ENCODE measurements at regions not wholly inside any gene's neighbourhood (a gene's known extent, or its start where the extent isn't known, plus 50 kb on each side); places are given as distances from the start of the nearest gene placed in this dataset.
"Not testable (repeated sequence)": the region's sequence is repeated elsewhere in the genome, so short reads cannot be mapped to it uniquely, and the experiment has no call there.

DNA sequence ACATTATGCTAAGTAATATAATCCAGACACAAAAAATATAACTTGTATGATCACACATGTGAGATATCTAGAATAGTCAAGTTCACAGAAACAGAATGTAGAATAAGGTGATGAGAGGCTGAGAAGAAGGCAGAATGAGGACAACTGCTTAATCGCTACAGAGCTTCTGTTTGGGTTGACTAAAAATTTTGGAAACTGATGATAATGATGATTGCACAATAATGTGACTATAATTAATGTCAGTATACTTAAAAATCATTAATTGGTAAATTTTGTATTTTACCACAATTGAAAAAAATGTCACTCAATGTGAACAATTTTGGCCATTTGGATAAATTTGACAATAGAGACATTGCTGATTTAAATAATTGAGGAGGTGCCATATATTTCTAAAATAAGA, 1374.4 kb upstream of the CDH8 start:
- no peak for TF ChIP-seq CTCF (IDR thresholded peaks at IDR 0.05; ENCODE audit: borderline replicate concordance, insufficient read depth, low read depth, low read length)
- no peak overlapping the region for H3K4me3 ChIP-seq (ENCODE audit: low read depth, low read length)

GRCh38 chr16:63403792-63404191, 1367.6 kb upstream of the CDH8 start:
- no peak overlapping the region for H3K4me3 ChIP-seq (ENCODE audit: low read depth, low read length)
- TF ChIP-seq CTCF (IDR thresholded peaks at IDR 0.05; ENCODE audit: borderline replicate concordance, insufficient read depth, low read depth, low read length): no peak

DNA sequence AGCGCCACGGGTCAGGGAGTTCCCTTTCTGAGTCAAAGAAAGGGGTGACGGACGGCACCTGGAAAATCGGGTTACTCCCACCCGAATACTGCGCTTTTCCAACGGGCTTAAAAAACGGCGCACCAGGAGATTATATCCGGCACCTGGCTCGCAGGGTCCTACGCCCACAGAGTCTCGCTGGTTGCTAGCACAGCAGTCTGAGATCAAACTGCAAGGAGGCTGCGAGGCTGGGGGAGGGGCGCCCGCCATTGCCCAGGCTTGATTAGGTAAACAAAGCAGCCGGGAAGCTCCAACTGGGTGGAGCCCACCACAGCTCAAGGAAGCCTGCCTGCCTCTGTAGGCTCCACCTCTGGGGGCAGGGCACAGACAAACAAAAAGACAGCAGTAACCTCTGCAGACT, 1352.0 kb upstream of the CDH8 start:
- H3K4me3 ChIP-seq (ENCODE audit: low read depth, low read length): not testable (repeated sequence)

GRCh38 chr16:63385714-63386432, 1349.6 kb upstream of the CDH8 start:
- no peak overlapping the region for H3K4me3 ChIP-seq (ENCODE audit: low read depth, low read length)
- no peak for TF ChIP-seq CTCF (IDR thresholded peaks at IDR 0.05; ENCODE audit: borderline replicate concordance, insufficient read depth, low read depth, low read length)

DNA sequence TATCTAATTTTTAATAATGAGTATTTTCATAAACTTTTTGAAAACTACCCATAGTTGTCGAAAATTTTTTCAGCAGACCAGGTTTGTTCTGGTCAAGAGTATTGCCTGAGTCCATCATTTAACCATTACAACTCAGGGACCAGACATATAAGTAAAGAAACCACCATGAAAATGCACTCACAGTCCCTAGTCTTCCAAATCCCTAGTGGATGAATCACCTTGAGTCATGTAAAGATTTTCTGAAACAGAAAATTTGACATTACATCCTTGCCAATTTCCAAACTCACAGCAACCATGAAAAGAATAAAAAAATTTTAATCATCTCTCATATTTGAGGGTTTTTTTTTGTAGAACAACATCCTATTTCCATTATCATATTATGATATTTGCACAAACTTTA, 1337.5 kb upstream of the CDH8 start:
- TF ChIP-seq CTCF (IDR thresholded peaks at IDR 0.05; ENCODE audit: borderline replicate concordance, insufficient read depth, low read depth, low read length): no peak
- no peak overlapping the region for H3K4me3 ChIP-seq (ENCODE audit: low read depth, low read length)

GRCh38 chr16:63372815-63373214, 1336.6 kb upstream of the CDH8 start:
- no peak for TF ChIP-seq CTCF (IDR thresholded peaks at IDR 0.05; ENCODE audit: borderline replicate concordance, insufficient read depth, low read depth, low read length)
- H3K4me3 ChIP-seq (ENCODE audit: low read depth, low read length): no peak overlapping the region

DNA sequence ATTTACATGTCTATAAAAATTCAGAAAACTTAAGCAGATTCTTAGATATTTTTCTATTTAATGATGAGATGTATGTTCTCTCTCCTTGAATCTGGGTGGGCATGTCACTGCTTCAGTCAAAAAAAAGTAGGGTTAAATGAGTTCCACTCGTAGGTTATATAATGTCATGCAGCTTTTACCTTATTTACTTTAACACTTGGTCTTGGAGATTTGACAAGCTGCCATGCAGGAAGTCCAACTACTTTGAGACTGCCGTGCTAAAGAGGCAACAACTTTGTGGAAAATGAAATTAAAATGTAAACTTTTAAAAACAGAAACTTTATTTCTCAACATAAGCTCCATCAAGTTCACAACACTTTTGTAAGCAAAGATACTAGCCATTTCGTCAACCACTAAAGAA, 1336.0 kb upstream of the CDH8 start:
- H3K4me3 ChIP-seq (ENCODE audit: low read depth, low read length): no peak overlapping the region
- TF ChIP-seq CTCF (IDR thresholded peaks at IDR 0.05; ENCODE audit: borderline replicate concordance, insufficient read depth, low read depth, low read length): no peak

Measured in GM12875 (cell line).